HEK293 (cell line): ENCODE measurements at regions not wholly inside any gene's neighbourhood (a gene's known extent, or its start where the extent isn't known, plus 50 kb on each side); places are given as distances from the start of the nearest gene placed in this dataset.

Experiments used
- CTCF ChIA-PET: fragments of 350-600 bp; formaldehyde crosslinking; extraction: SDS; loops from one replicate; lab custom pipeline; 2021; ENCODE audit warnings: antibody characterized with exemption; lab: Yijun Ruan, JAX
- POLR2A ChIA-PET: fragments of 300-600 bp; formaldehyde crosslinking; extraction: SDS; loops from one replicate; lab custom pipeline; 2020; ENCODE audit warnings: antibody characterized with exemption, inconsistent platforms; lab: Yijun Ruan, JAX
- H3K27ac ChIP-seq: fragments of 200-500 bp; sonication (Bioruptor generic); 2 replicates; pipeline ENCODE4 v1.5.1; 2014; ENCODE audit warnings: low read depth, low read length, control low read depth, inconsistent platforms; ENCODE audit errors: extremely low read depth
- H3K36me3 ChIP-seq, 2 experiments: fragments of 200-500 bp in 1 of 2; sonication (Bioruptor generic) in 1 of 2; 1 replicate in 1 of 2; 2 replicates in 1 of 2; pipeline ENCODE4 v1.5.1; 2014 to 2017; ENCODE audit warnings: inconsistent platforms in 2 of 2, low read length in 2 of 2; ENCODE audit not compliant: control insufficient read depth in 2 of 2, insufficient read depth in 1 of 2
- H3K4me1 ChIP-seq: fragments of 200-500 bp; sonication (Bioruptor generic); 2 replicates; pipeline ENCODE4 v1.5.1; 2014; ENCODE audit warnings: mild to moderate bottlenecking, low read length, inconsistent platforms; ENCODE audit not compliant: control insufficient read depth, insufficient read depth
- H3K4me3 ChIP-seq: 2 replicates; pipeline ENCODE4 v1.5.1; 2011; ENCODE audit warnings: low read depth, mild to moderate bottlenecking, control low read depth, low read length, moderate library complexity
- H3K9me3 ChIP-seq: fragments of 200-500 bp; sonication (Bioruptor generic); 2 replicates; pipeline ENCODE4 v1.5.1; 2014; ENCODE audit warnings: low read depth, low read length, inconsistent platforms; ENCODE audit not compliant: control insufficient read depth, insufficient read depth
- ZFP41 ChIP-seq: fragments of 450-650 bp; formaldehyde crosslinking; IDR thresholded peaks from 2 replicates; pipeline ENCODE4 v1.5.1; 2016; ENCODE audit warnings: missing biosample characterization, missing genetic modification characterization, borderline replicate concordance
- ZNF292 ChIP-seq: fragments of 450-650 bp; formaldehyde crosslinking; IDR thresholded peaks from 2 replicates; pipeline ENCODE4 v1.5.1; 2016; ENCODE audit warnings: low read depth, missing biosample characterization, missing genetic modification characterization, borderline replicate concordance
- ZNF394 ChIP-seq: fragments of 450-650 bp; formaldehyde crosslinking; IDR thresholded peaks from 2 replicates; pipeline ENCODE4 v1.5.1; 2016; ENCODE audit warnings: missing biosample characterization, missing genetic modification characterization, mild to moderate bottlenecking, moderate library complexity, borderline replicate concordance
- ZNF544 ChIP-seq: fragments of 450-650 bp; formaldehyde crosslinking; IDR thresholded peaks from 2 replicates; pipeline ENCODE4 v1.5.0; 2017; ENCODE audit warnings: missing biosample characterization, missing genetic modification characterization
- ZNF747 ChIP-seq: fragments of 450-650 bp; formaldehyde crosslinking; IDR thresholded peaks from 2 replicates; pipeline ENCODE4 v1.5.1; 2016; ENCODE audit warnings: missing biosample characterization, missing genetic modification characterization
- ZNF791 ChIP-seq: fragments of 450-650 bp; formaldehyde crosslinking; IDR thresholded peaks from 2 replicates; pipeline ENCODE4 v1.5.1; 2016; ENCODE audit warnings: missing biosample characterization, missing genetic modification characterization
- ZNF792 ChIP-seq: fragments of 450-650 bp; formaldehyde crosslinking; IDR thresholded peaks from 2 replicates; pipeline ENCODE4 v1.5.1; 2016; ENCODE audit warnings: missing biosample characterization, missing genetic modification characterization
- TF ChIP-seq, protein P1 (sequence below): fragments of 450-650 bp; formaldehyde crosslinking; IDR thresholded peaks from 2 replicates; pipeline ENCODE4 v1.5.1; 2016; ENCODE audit warnings: missing biosample characterization, missing genetic modification characterization, borderline replicate concordance
- TF ChIP-seq, protein P2 (sequence below): fragments of 450-650 bp; formaldehyde crosslinking; IDR thresholded peaks from 2 replicates; pipeline ENCODE4 v1.5.1; 2016; ENCODE audit warnings: missing biosample characterization, missing genetic modification characterization
- TF ChIP-seq, protein P3 (sequence below): fragments of 450-650 bp; formaldehyde crosslinking; IDR thresholded peaks from 2 replicates; pipeline ENCODE4 v1.5.1; 2016; ENCODE audit warnings: missing biosample characterization, missing genetic modification characterization
- TF ChIP-seq, protein P4 (sequence below): fragments of 450-650 bp; formaldehyde crosslinking; IDR thresholded peaks from 2 replicates; pipeline ENCODE4 v1.5.1; 2017; ENCODE audit warnings: missing biosample characterization, missing genetic modification characterization
- TF ChIP-seq, protein P5 (sequence below): fragments of 450-650 bp; formaldehyde crosslinking; IDR thresholded peaks from 2 replicates; pipeline ENCODE4 v1.5.1; 2016; ENCODE audit warnings: missing biosample characterization, missing genetic modification characterization
- TF ChIP-seq, protein P6 (sequence below): fragments of 450-650 bp; formaldehyde crosslinking; IDR thresholded peaks from 2 replicates; pipeline ENCODE4 v1.5.1; 2016; ENCODE audit warnings: missing biosample characterization, missing genetic modification characterization

DNA sequence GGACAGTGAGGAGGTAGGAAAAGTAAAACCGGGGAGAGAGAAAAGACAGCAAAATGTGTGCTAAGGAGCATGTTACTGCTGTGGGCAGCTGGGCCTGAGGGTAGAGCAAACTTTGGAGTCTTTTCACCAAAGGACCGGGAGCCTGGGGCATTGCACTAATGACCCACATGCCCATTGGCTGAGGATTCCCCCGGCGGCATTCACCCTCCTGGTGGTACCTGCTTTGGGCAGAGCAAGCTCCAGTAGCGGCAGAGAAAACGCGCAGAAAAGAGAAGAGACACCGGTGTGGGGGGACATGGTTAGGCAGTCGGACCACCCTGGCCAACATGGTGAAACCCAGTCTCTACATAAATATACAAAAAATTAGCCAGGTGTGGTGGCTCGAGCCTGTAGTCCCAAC lies 83.4 kb upstream of the ESRRB start (continued):
- TF ChIP-seq, protein P1, sequence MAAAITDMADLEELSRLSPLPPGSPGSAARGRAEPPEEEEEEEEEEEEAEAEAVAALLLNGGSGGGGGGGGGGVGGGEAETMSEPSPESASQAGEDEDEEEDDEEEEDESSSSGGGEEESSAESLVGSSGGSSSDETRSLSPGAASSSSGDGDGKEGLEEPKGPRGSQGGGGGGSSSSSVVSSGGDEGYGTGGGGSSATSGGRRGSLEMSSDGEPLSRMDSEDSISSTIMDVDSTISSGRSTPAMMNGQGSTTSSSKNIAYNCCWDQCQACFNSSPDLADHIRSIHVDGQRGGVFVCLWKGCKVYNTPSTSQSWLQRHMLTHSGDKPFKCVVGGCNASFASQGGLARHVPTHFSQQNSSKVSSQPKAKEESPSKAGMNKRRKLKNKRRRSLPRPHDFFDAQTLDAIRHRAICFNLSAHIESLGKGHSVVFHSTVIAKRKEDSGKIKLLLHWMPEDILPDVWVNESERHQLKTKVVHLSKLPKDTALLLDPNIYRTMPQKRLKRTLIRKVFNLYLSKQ (tag by site-specific recombination), result no peak
- TF ChIP-seq ZNF394 (tag by site-specific recombination), result no peak
- TF ChIP-seq, protein P2, sequence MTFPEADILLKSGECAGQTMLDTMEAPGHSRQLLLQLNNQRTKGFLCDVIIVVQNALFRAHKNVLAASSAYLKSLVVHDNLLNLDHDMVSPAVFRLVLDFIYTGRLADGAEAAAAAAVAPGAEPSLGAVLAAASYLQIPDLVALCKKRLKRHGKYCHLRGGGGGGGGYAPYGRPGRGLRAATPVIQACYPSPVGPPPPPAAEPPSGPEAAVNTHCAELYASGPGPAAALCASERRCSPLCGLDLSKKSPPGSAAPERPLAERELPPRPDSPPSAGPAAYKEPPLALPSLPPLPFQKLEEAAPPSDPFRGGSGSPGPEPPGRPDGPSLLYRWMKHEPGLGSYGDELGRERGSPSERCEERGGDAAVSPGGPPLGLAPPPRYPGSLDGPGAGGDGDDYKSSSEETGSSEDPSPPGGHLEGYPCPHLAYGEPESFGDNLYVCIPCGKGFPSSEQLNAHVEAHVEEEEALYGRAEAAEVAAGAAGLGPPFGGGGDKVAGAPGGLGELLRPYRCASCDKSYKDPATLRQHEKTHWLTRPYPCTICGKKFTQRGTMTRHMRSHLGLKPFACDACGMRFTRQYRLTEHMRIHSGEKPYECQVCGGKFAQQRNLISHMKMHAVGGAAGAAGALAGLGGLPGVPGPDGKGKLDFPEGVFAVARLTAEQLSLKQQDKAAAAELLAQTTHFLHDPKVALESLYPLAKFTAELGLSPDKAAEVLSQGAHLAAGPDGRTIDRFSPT (tag by site-specific recombination), result no peak
- TF ChIP-seq, all 188 proteins: peak for 0

DNA sequence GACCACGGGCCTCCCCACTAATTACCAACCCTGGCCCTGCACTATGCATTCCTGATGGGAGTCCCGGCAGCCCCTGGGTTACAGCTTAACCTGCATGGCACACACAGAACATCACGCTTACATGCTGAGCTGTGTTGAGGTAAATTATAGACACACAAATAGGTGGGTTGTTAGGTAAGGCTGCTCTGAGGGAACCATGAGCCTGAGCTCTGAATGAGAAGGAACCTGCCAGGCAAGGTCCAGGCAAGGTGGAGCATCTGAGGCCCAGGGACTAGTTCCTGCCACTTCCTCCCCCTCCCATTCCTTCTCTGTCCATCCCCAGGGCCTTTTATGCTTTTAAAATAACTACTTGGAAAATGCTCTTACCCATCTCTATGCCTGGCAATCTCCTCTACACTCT lies 82.7 kb upstream of the ESRRB start:
- H3K4me3 ChIP-seq, result no peak overlapping the region
- H3K9me3 ChIP-seq, result no peaks in the 10 kb centered on the region
- H3K27ac ChIP-seq, result no peak overlapping the region
- no peaks in the 10 kb centered on the region for H3K4me1 ChIP-seq
- no peaks in the 10 kb centered on the region for H3K36me3 ChIP-seq
- ChIA-PET POLR2A (no interaction called here), CTCF (interaction anchor here (0.6 kb wide), 1 partner anchor 639 kb away, joined by 7 read pairs; no protein-coding TSS in a partner anchor)
- TF ChIP-seq, protein P3, sequence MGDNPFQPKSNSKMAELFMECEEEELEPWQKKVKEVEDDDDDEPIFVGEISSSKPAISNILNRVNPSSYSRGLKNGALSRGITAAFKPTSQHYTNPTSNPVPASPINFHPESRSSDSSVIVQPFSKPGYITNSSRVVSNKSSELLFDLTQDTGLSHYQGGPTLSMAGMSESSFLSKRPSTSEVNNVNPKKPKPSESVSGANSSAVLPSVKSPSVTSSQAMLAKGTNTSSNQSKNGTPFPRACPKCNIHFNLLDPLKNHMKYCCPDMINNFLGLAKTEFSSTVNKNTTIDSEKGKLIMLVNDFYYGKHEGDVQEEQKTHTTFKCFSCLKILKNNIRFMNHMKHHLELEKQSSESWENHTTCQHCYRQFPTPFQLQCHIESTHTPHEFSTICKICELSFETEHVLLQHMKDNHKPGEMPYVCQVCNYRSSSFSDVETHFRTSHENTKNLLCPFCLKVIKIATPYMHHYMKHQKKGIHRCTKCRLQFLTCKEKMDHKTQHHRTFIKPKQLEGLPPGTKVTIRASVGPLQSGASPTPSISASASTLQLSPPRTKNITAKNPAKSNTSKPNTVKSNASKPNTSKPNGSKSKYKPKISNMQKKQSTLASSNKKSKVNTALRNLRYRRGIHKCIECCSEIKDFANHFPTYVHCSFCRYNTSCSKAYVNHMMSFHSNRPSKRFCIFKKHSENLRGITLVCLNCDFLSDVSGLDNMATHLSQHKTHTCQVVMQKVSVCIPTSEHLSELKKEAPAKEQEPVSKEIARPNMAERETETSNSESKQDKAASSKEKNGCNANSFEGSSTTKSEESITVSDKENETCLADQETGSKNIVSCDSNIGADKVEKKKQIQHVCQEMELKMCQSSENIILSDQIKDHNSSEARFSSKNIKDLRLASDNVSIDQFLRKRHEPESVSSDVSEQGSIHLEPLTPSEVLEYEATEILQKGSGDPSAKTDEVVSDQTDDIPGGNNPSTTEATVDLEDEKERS (tag by site-specific recombination), result no peak
- TF ChIP-seq ZFP41 (tag by site-specific recombination), result no peak
- TF ChIP-seq, protein P4, sequence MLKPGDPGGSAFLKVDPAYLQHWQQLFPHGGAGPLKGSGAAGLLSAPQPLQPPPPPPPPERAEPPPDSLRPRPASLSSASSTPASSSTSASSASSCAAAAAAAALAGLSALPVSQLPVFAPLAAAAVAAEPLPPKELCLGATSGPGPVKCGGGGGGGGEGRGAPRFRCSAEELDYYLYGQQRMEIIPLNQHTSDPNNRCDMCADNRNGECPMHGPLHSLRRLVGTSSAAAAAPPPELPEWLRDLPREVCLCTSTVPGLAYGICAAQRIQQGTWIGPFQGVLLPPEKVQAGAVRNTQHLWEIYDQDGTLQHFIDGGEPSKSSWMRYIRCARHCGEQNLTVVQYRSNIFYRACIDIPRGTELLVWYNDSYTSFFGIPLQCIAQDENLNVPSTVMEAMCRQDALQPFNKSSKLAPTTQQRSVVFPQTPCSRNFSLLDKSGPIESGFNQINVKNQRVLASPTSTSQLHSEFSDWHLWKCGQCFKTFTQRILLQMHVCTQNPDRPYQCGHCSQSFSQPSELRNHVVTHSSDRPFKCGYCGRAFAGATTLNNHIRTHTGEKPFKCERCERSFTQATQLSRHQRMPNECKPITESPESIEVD, result no peak
- no peak for TF ChIP-seq ZNF544 (tag by site-specific recombination)

DNA sequence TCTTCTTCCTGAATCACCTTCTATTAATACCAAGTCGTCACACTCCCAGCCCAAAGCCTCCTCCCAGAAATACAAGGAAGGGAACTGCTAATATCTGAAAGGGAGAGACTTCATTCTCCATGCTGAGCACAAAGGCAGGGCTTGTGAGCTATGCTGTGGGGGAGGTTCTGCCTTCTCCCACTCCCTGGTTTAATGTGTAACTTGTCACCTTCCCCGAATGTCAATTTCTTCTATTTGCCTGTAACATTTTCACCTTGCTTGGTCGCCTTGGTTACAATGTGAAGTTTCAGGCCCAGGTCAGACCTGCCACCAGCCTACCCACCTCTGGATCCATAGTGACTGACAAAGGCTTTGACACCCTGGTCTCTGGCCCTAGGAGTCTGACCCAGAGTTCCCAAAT lies 82.0 kb upstream of the ESRRB start:
- POLR2A ChIA-PET, result no interaction called here
- CTCF ChIA-PET, result no interaction called here
- no peak for TF ChIP-seq ZNF792 (tag by site-specific recombination)
- TF ChIP-seq, protein P5, sequence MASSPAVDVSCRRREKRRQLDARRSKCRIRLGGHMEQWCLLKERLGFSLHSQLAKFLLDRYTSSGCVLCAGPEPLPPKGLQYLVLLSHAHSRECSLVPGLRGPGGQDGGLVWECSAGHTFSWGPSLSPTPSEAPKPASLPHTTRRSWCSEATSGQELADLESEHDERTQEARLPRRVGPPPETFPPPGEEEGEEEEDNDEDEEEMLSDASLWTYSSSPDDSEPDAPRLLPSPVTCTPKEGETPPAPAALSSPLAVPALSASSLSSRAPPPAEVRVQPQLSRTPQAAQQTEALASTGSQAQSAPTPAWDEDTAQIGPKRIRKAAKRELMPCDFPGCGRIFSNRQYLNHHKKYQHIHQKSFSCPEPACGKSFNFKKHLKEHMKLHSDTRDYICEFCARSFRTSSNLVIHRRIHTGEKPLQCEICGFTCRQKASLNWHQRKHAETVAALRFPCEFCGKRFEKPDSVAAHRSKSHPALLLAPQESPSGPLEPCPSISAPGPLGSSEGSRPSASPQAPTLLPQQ (tag by site-specific recombination), result no peak
- no peak for TF ChIP-seq ZNF747 (tag by site-specific recombination)
- TF ChIP-seq ZNF292 (tag by site-specific recombination), result no peak
- TF ChIP-seq ZNF791, result no peak
- TF ChIP-seq, protein P6, sequence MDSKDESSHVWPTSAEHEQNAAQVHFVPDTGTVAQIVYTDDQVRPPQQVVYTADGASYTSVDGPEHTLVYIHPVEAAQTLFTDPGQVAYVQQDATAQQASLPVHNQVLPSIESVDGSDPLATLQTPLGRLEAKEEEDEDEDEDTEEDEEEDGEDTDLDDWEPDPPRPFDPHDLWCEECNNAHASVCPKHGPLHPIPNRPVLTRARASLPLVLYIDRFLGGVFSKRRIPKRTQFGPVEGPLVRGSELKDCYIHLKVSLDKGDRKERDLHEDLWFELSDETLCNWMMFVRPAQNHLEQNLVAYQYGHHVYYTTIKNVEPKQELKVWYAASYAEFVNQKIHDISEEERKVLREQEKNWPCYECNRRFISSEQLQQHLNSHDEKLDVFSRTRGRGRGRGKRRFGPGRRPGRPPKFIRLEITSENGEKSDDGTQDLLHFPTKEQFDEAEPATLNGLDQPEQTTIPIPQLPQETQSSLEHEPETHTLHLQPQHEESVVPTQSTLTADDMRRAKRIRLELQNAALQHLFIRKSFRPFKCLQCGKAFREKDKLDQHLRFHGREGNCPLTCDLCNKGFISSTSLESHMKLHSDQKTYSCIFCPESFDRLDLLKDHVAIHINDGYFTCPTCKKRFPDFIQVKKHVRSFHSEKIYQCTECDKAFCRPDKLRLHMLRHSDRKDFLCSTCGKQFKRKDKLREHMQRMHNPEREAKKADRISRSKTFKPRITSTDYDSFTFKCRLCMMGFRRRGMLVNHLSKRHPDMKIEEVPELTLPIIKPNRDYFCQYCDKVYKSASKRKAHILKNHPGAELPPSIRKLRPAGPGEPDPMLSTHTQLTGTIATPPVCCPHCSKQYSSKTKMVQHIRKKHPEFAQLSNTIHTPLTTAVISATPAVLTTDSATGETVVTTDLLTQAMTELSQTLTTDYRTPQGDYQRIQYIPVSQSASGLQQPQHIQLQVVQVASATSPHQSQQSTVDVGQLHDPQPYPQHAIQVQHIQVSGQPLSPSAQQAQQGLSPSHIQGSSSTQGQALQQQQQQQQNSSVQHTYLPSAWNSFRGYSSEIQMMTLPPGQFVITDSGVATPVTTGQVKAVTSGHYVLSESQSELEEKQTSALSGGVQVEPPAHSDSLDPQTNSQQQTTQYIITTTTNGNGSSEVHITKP, result no peak
- TF ChIP-seq ZFP41 (tag by site-specific recombination), result no peak
- Histone ChIP-seq H3K27ac (no peak overlapping the region), H3K36me3 (no peaks in the 10 kb centered on the region), H3K9me3 (no peaks in the 10 kb centered on the region), H3K4me3 (no peak overlapping the region), H3K4me1 (no peaks in the 10 kb centered on the region)
